ENCODE measurements at regions not wholly inside any gene's neighbourhood (a gene's known extent, or its start where the extent isn't known, plus 50 kb on each side); places are given as distances from the start of the nearest gene placed in this dataset.
A peak's percentile ranks its signal among the peaks of the same experiment; 100 is the strongest.

DNA sequence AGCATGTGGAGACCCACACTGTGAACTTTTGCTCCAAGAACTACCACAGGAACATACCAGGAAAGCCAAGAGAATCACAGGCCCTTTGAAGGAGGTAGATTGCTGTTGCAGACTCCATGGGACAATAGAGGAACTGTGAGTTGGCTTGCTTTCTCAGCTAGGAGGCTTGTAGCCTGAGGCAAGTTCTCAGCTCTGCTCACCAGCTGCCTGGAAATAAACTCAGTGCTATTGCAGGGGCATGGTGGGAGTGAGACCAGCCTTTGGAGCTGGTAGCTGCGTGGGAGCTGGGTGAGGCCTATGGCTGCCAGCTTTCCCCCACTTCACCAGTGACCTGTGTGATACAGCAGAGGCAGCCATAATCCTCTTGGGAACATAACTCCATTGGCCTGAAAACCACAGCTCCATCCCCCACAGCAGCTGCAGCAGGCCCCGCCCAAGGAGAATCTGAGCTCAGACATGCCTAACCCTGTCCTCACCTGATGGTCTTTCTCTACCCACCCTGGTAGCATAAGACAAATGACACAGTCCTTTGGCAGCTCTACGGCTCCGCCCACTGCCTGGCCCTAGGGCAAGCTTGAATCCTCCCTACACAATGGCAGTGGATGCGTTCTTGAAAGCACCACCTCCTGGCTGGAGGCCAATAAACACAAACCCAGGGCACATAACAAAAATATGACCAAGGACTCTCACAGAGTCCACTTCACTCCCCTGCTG is 389.5 kb downstream of the KIF4B start:
- Histone ChIP-seq H3K9me3 (ENCODE audit: insufficient read depth in 2 of 2, low read depth in 1 of 2, low read length in 1 of 2) (peaks cover 0 to 2% of the 10 kb centered on the region in 2 experiments; a peak in 1 of 4 replicates), H2BK120ac (replicated peaks; ENCODE audit: low read depth, low read length) (no peak overlapping the region), H2AFZ (ENCODE audit: low read length) (no peak overlapping the region), H3K14ac (ENCODE audit: insufficient read length) (no peak overlapping the region), H3K79me2 (ENCODE audit: control insufficient read depth in 1 of 2, insufficient read depth in 2 of 2, low read length in 2 of 2) (no peaks in the 10 kb centered on the region), H3K4me3 (ENCODE audit: extremely low read depth in 1 of 4, insufficient read depth in 2 of 4, low read depth in 3 of 4, low read length in 4 of 4) (no peak overlapping the region), H3K4me2 (ENCODE audit: insufficient read depth in 1 of 2, low read depth in 2 of 2, low read length in 2 of 2) (no peak overlapping the region), H2BK12ac (ENCODE audit: low read depth, low read length) (no peak overlapping the region), H3K23ac (ENCODE audit: insufficient read length) (no peak overlapping the region), H4K5ac (ENCODE audit: insufficient read length, low read depth, low read length) (no peak overlapping the region), H3K4ac (replicated peaks; ENCODE audit: insufficient read length, low read depth, low read length) (no peak overlapping the region), H3K36me3 (ENCODE audit: control insufficient read depth in 2 of 4, insufficient read depth in 4 of 4, low read length in 3 of 4) (no peaks in the 10 kb centered on the region), H4K91ac (replicated peaks; ENCODE audit: insufficient read length, low read length) (no peak overlapping the region), H2BK15ac (ENCODE audit: low read length) (no peak overlapping the region), H2BK20ac (ENCODE audit: low read length) (no peak overlapping the region), H3K27me3 (replicated peaks in 1 of 4; ENCODE audit: control insufficient read depth in 3 of 4, extremely low read depth in 1 of 4, insufficient read depth in 3 of 4, low read length in 3 of 4) (no peaks in the 10 kb centered on the region), H3K18ac (ENCODE audit: extremely low read depth, low read length) (no peak overlapping the region), H4K8ac (ENCODE audit: extremely low read depth, insufficient read depth, low read length) (peak overlapping the region; percentile 65; the same call in 1 of the 2 replicates), H3K79me1 (ENCODE audit: low read depth, low read length) (no peaks in the 10 kb centered on the region), H3K27ac (ENCODE audit: low read depth, low read length) (no peak overlapping the region), H3K9ac (replicated peaks in 1 of 4; ENCODE audit: extremely low read depth in 1 of 4, low read depth in 3 of 4, low read length in 3 of 4) (no peak overlapping the region), H2AK5ac (ENCODE audit: low read depth, low read length) (no peak overlapping the region), H2BK5ac (ENCODE audit: low read depth, low read length) (no peak overlapping the region), H3K4me1 (replicated peaks in 1 of 4; ENCODE audit: control insufficient read depth in 3 of 4, insufficient read depth in 4 of 4, low read length in 3 of 4) (no peaks in the 10 kb centered on the region), H4K20me1 (replicated peaks in 1 of 2; ENCODE audit: control insufficient read depth in 1 of 2, insufficient read depth in 2 of 2, low read length in 2 of 2) (no peaks in the 10 kb centered on the region), H3K56ac (replicated peaks; ENCODE audit: insufficient read length, low read depth, low read length) (no peak overlapping the region), H3K23me2 (ENCODE audit: low read depth, low read length) (no peaks in the 10 kb centered on the region)
- ChIA-PET CTCF (ENCODE audit: partially characterized antibody) (no interaction called here), POLR2A (ENCODE audit: partially characterized antibody) (no interaction called here)
- 84% methylated on average over 5 of the region's 5 CpGs; no CpG with 5 or more reads in 1 of the 2 experiments for WGBS, 2 experiments (ENCODE audit: extremely low coverage in 1 of 2, insufficient coverage in 1 of 2, insufficient read length in 1 of 2, insufficient replicate concordance in 2 of 2, low coverage in 1 of 2, low lambda C conversion rate in 2 of 2, missing lambda C conversion rate in 1 of 2)
- FAIRE-seq: no peak
- no peak for DNase-seq (ENCODE audit: low read depth in 1 of 2, low spot score in 2 of 2)
- TF ChIP-seq TAF7 (optimal IDR thresholded peaks at IDR 0.05; ENCODE audit: borderline replicate concordance, low read depth, low read length) (no peak), RFX5 (IDR thresholded peaks at IDR 0.05; ENCODE audit: borderline replicate concordance, low read depth, low read length) (no peak), JUN (IDR thresholded peaks at IDR 0.05; ENCODE audit: low read depth, low read length) (no peak), SIX5 (IDR thresholded peaks at IDR 0.05; ENCODE audit: low read depth, low read length) (no peak), NANOG (IDR thresholded peaks at IDR 0.05; ENCODE audit: insufficient read depth, low read depth, low read length, poor library complexity, severe bottlenecking) (no peak), PHF8 (conservative IDR thresholded peaks at IDR 0.05; ENCODE audit: low read depth, low read length) (no peak), KDM1A (IDR thresholded peaks at IDR 0.05; ENCODE audit: borderline replicate concordance, low read length) (no peak)
- TF ChIP-seq, protein P1, sequence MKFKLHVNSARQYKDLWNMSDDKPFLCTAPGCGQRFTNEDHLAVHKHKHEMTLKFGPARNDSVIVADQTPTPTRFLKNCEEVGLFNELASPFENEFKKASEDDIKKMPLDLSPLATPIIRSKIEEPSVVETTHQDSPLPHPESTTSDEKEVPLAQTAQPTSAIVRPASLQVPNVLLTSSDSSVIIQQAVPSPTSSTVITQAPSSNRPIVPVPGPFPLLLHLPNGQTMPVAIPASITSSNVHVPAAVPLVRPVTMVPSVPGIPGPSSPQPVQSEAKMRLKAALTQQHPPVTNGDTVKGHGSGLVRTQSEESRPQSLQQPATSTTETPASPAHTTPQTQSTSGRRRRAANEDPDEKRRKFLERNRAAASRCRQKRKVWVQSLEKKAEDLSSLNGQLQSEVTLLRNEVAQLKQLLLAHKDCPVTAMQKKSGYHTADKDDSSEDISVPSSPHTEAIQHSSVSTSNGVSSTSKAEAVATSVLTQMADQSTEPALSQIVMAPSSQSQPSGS (IDR thresholded peaks at IDR 0.05; ENCODE audit: low read length): no peak

Data from H1 (cell line).